Natural killer cell treated with Interleukin-12 subunit alpha and Interleukin-12 subunit beta and Interleukin-15 and Interleukin-18, amount 100 ng/mL, for 72 hours (primary cell): ENCODE measurements at regions not wholly inside any gene's neighbourhood (a gene's known extent, or its start where the extent isn't known, plus 50 kb on each side); places are given as distances from the start of the nearest gene placed in this dataset.

Experiments used
- ATAC-seq, 2 donors: fragments of 150-1000 bp; cut with Tn5 transposase in 1 of 2; sonication (Bioruptor Pico), chemical (Tn5 transposase) in 1 of 2; 2 replicates each; pipeline ENCODE4 v1.10.0; 2021
- DNase-seq: peaks from one replicate; pipeline ENCODE4 v3.0.0; 2022; ENCODE audit warnings: low spot score
- H3K27ac Mint-ChIP-seq, 2 donors: 1 replicate in 1 of 2; 2 replicates in 1 of 2; pipeline ENCODE4 v1.8.0; 2022; ENCODE audit warnings: mixed read lengths in 2 of 2, mild to moderate bottlenecking in 1 of 2, moderate library complexity in 1 of 2
- H3K27me3 Mint-ChIP-seq, 2 donors: 1 replicate in 1 of 2; 2 replicates in 1 of 2; pipeline ENCODE4 v1.8.0; 2022; ENCODE audit warnings: mixed read lengths in 2 of 2
- H3K36me3 Mint-ChIP-seq: one replicate; pipeline ENCODE4 v1.8.0; 2022; ENCODE audit warnings: mixed read lengths
- H3K4me1 Mint-ChIP-seq, 2 donors: 1 replicate in 1 of 2; 2 replicates in 1 of 2; pipeline ENCODE4 v1.8.0; 2022; ENCODE audit warnings: low read depth in 2 of 2, mixed read lengths in 2 of 2, mild to moderate bottlenecking in 1 of 2
- H3K4me3 Mint-ChIP-seq: one replicate; pipeline ENCODE4 v1.8.0; 2022; ENCODE audit warnings: mixed read lengths
- H3K9me3 Mint-ChIP-seq: 2 replicates; pipeline ENCODE4 v1.8.0; 2022; ENCODE audit warnings: mixed read lengths

DNA sequence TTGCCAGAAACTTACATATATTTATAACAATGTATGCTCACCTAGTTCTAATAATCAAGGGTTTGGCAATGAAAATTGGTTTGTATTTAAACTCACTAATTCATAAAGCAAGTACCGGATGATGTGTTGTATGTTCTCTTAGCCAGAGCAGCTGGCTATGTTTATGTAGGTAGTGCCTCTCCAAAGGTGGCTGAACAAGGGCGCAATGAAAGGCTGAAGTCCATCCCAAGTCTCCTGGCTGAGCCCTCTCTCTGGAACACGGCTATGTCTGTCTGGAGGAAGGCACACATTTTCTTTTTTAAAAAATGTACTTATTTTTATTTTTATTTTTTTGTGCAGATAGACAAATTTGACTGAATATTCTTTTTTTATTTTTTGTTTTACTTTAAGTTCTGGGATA is 141.2 kb upstream of the DAB2 start:
- DNase-seq (no peak), ATAC-seq (no peak)
- no peaks in the 10 kb centered on the region for H3K4me1 Mint-ChIP-seq
- H3K4me3 Mint-ChIP-seq = no peak overlapping the region
- H3K27ac Mint-ChIP-seq = no peak overlapping the region
- no peaks in the 10 kb centered on the region for H3K36me3 Mint-ChIP-seq
- H3K27me3 Mint-ChIP-seq = peaks cover 6 to 19% of the 10 kb centered on the region in 2 donors
- no peaks in the 10 kb centered on the region for H3K9me3 Mint-ChIP-seq

GRCh38 chr5:39561421-39561820 is 136.6 kb upstream of the DAB2 start:
- Mint-ChIP-seq H3K4me1 (no peaks in the 10 kb centered on the region), H3K27ac (no peak overlapping the region)

GRCh38 chr5:39560726-39561125 is 135.9 kb upstream of the DAB2 start:
- no peaks in the 10 kb centered on the region for H3K36me3 Mint-ChIP-seq
- no peaks in the 10 kb centered on the region for H3K9me3 Mint-ChIP-seq
- no peak for DNase-seq
- no peaks in the 10 kb centered on the region for H3K4me1 Mint-ChIP-seq
- peaks cover 6 to 22% of the 10 kb centered on the region in 2 donors for H3K27me3 Mint-ChIP-seq
- H3K4me3 Mint-ChIP-seq = no peak overlapping the region
- ATAC-seq = no peak
- no peak overlapping the region for H3K27ac Mint-ChIP-seq

More at GRCh38 chr5:39561421-39561820, 136.6 kb upstream of the DAB2 start:
- ATAC-seq = no peak
- no peaks in the 10 kb centered on the region for H3K9me3 Mint-ChIP-seq
- H3K4me3 Mint-ChIP-seq = no peak overlapping the region
- no peak for DNase-seq
- H3K27me3 Mint-ChIP-seq = peaks cover 6 to 25% of the 10 kb centered on the region in 2 donors
- H3K36me3 Mint-ChIP-seq = no peaks in the 10 kb centered on the region

GRCh38 chr5:39559923-39560322 is 135.1 kb upstream of the DAB2 start:
- H3K4me3 Mint-ChIP-seq = no peak overlapping the region
- no peak overlapping the region for H3K27ac Mint-ChIP-seq
- no peaks in the 10 kb centered on the region for H3K9me3 Mint-ChIP-seq
- no peak for ATAC-seq
- no peaks in the 10 kb centered on the region for H3K4me1 Mint-ChIP-seq
- H3K27me3 Mint-ChIP-seq = peaks cover 3 to 19% of the 10 kb centered on the region in 2 donors
- DNase-seq = no peak
- no peaks in the 10 kb centered on the region for H3K36me3 Mint-ChIP-seq

GRCh38 chr5:39558541-39558940 is 133.8 kb upstream of the DAB2 start:
- Mint-ChIP-seq H3K27ac (no peak overlapping the region), H3K4me1 (no peaks in the 10 kb centered on the region), H3K36me3 (no peaks in the 10 kb centered on the region), H3K9me3 (no peaks in the 10 kb centered on the region), H3K4me3 (no peak overlapping the region), H3K27me3 (peaks cover 3 to 29% of the 10 kb centered on the region in 2 donors)
- DNase-seq (no peak), ATAC-seq (peak in 1 of 2 donors; percentile 28)

- peaks cover 7 to 30% of the 10 kb centered on the region in 2 donors for H3K27me3 Mint-ChIP-seq
- no peaks in the 10 kb centered on the region for H3K4me1 Mint-ChIP-seq
- H3K9me3 Mint-ChIP-seq = no peaks in the 10 kb centered on the region
- DNase-seq (no peak), ATAC-seq (peak in 1 of 2 donors; percentile 48)
- no peaks in the 10 kb centered on the region for H3K36me3 Mint-ChIP-seq
- H3K27ac Mint-ChIP-seq = no peak overlapping the region
- no peak overlapping the region for H3K4me3 Mint-ChIP-seq
These were observed 131.0 kb upstream of the DAB2 start for GRCh38 chr5:39555788-39556187.

- H3K27me3 Mint-ChIP-seq = peaks cover 4 to 11% of the 10 kb centered on the region in 2 donors
- H3K9me3 Mint-ChIP-seq = no peaks in the 10 kb centered on the region
- H3K4me1 Mint-ChIP-seq = peaks cover 0 to 6% of the 10 kb centered on the region in 2 donors
- H3K27ac Mint-ChIP-seq = no peak overlapping the region
- no peaks in the 10 kb centered on the region for H3K36me3 Mint-ChIP-seq
- ATAC-seq = no peak
- H3K4me3 Mint-ChIP-seq = no peak overlapping the region
- peak; percentile 63 for DNase-seq
These were observed 122.9 kb upstream of the DAB2 start for GRCh38 chr5:39547553-39548154.

GRCh38 chr5:39544941-39545340 is 120.2 kb upstream of the DAB2 start:
- no peak for ATAC-seq
- peaks cover 0 to 6% of the 10 kb centered on the region in 2 donors for H3K4me1 Mint-ChIP-seq

DNA sequence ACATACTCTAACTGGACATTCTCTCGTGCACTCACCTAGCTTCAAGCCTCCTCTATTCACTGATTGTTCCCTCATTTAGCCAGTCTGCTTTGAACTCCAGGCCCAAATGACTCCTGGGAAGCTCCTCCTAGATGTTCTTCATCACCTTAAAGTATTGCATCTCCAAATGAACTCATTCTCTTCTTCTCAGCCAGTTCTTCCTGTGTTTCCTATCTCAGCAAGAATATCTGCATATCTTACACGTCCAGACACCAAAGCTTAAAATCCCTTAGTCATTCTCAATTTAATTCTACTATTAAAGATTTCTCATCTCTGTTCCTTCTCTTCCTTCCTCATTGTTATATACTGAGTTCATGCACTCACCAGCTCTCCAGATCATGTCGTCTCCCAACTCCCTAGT is 118.6 kb upstream of the DAB2 start:
- Mint-ChIP-seq H3K9me3 (no peaks in the 10 kb centered on the region), H3K4me3 (no peak overlapping the region), H3K4me1 (peaks cover 0 to 6% of the 10 kb centered on the region in 2 donors), H3K27ac (no peak overlapping the region), H3K27me3 (peaks cover 2% of the 10 kb centered on the region in 2 donors), H3K36me3 (no peaks in the 10 kb centered on the region)
- DNase-seq (no peak), ATAC-seq (no peak)

More at GRCh38 chr5:39544941-39545340, 120.2 kb upstream of the DAB2 start:
- Mint-ChIP-seq H3K9me3 (no peaks in the 10 kb centered on the region), H3K36me3 (no peaks in the 10 kb centered on the region), H3K4me3 (no peak overlapping the region), H3K27me3 (no peaks in the 10 kb centered on the region), H3K27ac (no peak overlapping the region)
- DNase-seq = no peak

GRCh38 chr5:39542511-39543285 is 117.9 kb upstream of the DAB2 start:
- Mint-ChIP-seq H3K27ac (no peak overlapping the region), H3K36me3 (no peaks in the 10 kb centered on the region), H3K27me3 (peaks cover 2 to 9% of the 10 kb centered on the region in 2 donors), H3K4me1 (peaks cover 0 to 5% of the 10 kb centered on the region in 2 donors), H3K4me3 (no peak overlapping the region), H3K9me3 (no peaks in the 10 kb centered on the region)
- ATAC-seq (no peak), DNase-seq (no peak)

DNA sequence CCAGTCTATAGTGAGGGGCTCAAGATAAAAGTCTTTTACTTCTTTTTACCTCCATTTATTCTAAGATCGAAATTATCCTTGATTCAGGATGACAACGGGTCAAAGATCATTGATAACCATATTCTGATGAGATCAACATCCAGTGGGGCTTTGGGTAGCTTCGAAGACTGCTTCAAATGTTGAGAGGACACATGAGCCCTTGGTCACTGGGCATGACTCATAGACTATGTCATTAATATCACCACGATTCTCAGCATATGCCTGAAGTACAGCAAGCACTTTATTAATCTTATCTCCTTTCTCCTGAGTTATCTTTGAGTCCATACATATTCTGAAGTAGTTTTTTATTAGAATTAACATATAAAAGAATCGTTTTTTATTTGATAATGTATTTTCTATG is 117.1 kb upstream of the DAB2 start:
- Mint-ChIP-seq H3K9me3 (no peaks in the 10 kb centered on the region), H3K36me3 (no peaks in the 10 kb centered on the region), H3K4me3 (no peak overlapping the region), H3K27me3 (peaks cover 6 to 9% of the 10 kb centered on the region in 2 donors), H3K4me1 (no peaks in the 10 kb centered on the region), H3K27ac (no peak overlapping the region)
- no peak for ATAC-seq
- no peak for DNase-seq

- no peak overlapping the region for H3K4me3 Mint-ChIP-seq
- H3K27ac Mint-ChIP-seq = no peak overlapping the region
- no peaks in the 10 kb centered on the region for H3K4me1 Mint-ChIP-seq
- no peak for DNase-seq
- no peaks in the 10 kb centered on the region for H3K9me3 Mint-ChIP-seq
- peaks cover 7 to 9% of the 10 kb centered on the region in 2 donors for H3K27me3 Mint-ChIP-seq
- no peak for ATAC-seq
- no peaks in the 10 kb centered on the region for H3K36me3 Mint-ChIP-seq
These were observed 114.7 kb upstream of the DAB2 start for GRCh38 chr5:39539470-39539869.

DNA sequence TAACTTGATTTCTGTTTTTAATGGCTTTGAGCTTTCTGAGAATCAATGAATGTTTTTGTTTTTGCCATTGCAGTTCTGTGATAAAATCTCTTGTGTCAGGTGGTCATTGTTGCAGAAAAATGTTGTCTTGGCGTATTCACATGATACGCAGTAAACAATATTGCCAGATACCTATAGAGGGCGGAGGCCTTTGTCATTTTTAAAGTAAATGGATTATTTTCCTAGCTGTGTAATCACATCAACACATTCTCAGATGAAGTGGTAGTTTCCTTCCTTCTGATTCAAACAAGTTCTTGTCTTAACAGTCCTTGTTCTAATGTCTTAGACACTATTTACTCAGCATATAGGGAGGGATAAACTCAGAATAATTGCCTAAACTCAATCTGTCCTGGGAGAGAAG is 109.9 kb upstream of the DAB2 start:
- H3K4me1 Mint-ChIP-seq = no peaks in the 10 kb centered on the region
- no peaks in the 10 kb centered on the region for H3K9me3 Mint-ChIP-seq
- no peaks in the 10 kb centered on the region for H3K36me3 Mint-ChIP-seq
- H3K27me3 Mint-ChIP-seq = peaks cover 7 to 22% of the 10 kb centered on the region in 2 donors
- H3K27ac Mint-ChIP-seq = no peak overlapping the region
- ATAC-seq = no peak
- H3K4me3 Mint-ChIP-seq = no peak overlapping the region
- DNase-seq = no peak

GRCh38 chr5:39533749-39534148 is 109.0 kb upstream of the DAB2 start:
- no peak for ATAC-seq
- no peaks in the 10 kb centered on the region for H3K4me1 Mint-ChIP-seq

More at GRCh38 chr5:39533749-39534148, 109.0 kb upstream of the DAB2 start:
- peaks cover 7 to 22% of the 10 kb centered on the region in 2 donors for H3K27me3 Mint-ChIP-seq
- no peak for DNase-seq
- H3K36me3 Mint-ChIP-seq = no peaks in the 10 kb centered on the region
- H3K4me3 Mint-ChIP-seq = no peak overlapping the region
- H3K9me3 Mint-ChIP-seq = no peaks in the 10 kb centered on the region
- H3K27ac Mint-ChIP-seq = no peak overlapping the region
